ENCODE measurements at regions not wholly inside any gene's neighbourhood (a gene's known extent, or its start where the extent isn't known, plus 50 kb on each side); places are given as distances from the start of the nearest gene placed in this dataset.

- no peak for TF ChIP-seq POLR2A (IDR thresholded peaks at IDR 0.05; ENCODE audit: control extremely low read depth in 1 of 2, low read depth in 2 of 2, low read length in 2 of 2)
- no peak for TF ChIP-seq CTCF (IDR thresholded peaks at IDR 0.05; ENCODE audit: control extremely low read depth in 1 of 3, insufficient read depth in 1 of 3, low read depth in 1 of 3, low read length in 3 of 3)
- no peak for TF ChIP-seq ASH2L (IDR thresholded peaks at IDR 0.05; ENCODE audit: low read length)
- TF ChIP-seq EP300 (IDR thresholded peaks at IDR 0.05; ENCODE audit: borderline replicate concordance in 1 of 2, low read depth in 2 of 2, low read length in 2 of 2), result no peak
- TF ChIP-seq TEAD4 (IDR thresholded peaks at IDR 0.05; ENCODE audit: low read depth, low read length), result no peak
- no peak for TF ChIP-seq RXRA (IDR thresholded peaks at IDR 0.05; ENCODE audit: insufficient read depth, low read depth, low read length)
- no peak for TF ChIP-seq SUZ12 (IDR thresholded peaks at IDR 0.05; ENCODE audit: low read length)
- no peak for TF ChIP-seq FOSL1 (IDR thresholded peaks at IDR 0.05; ENCODE audit: insufficient read depth, low read depth, low read length)
- TF ChIP-seq RBBP5 (IDR thresholded peaks at IDR 0.05; ENCODE audit: borderline replicate concordance, low read depth, low read length), result no peak
- TF ChIP-seq TCF12 (IDR thresholded peaks at IDR 0.05; ENCODE audit: low read depth, low read length), result no peak
- TF ChIP-seq TAF7 (optimal IDR thresholded peaks at IDR 0.05; ENCODE audit: borderline replicate concordance, low read depth, low read length), result no peak
- TF ChIP-seq POLR2AphosphoS5 (IDR thresholded peaks at IDR 0.05; ENCODE audit: low read depth, low read length), result no peak
- no peak for TF ChIP-seq SIN3A (conservative IDR thresholded peaks at IDR 0.05 in 1 of 2, IDR thresholded peaks at IDR 0.05 in 1 of 2; ENCODE audit: low read depth in 1 of 2, low read length in 2 of 2)
- no peak for TF ChIP-seq BCL11A (IDR thresholded peaks at IDR 0.05; ENCODE audit: low read depth in 2 of 2, low read length in 2 of 2)
Measured at GRCh38 chr6:98579079-98579478, 255.3 kb upstream of the POU3F2 start.
